Urothelium cell line (cell line): ENCODE measurements at regions not wholly inside any gene's neighbourhood (a gene's known extent, or its start where the extent isn't known, plus 50 kb on each side); places are given as distances from the start of the nearest gene placed in this dataset.
A peak's percentile ranks its signal among the peaks of the same experiment; 100 is the strongest.
"Not testable (repeated sequence)": the region's sequence is repeated elsewhere in the genome, so short reads cannot be mapped to it uniquely, and the experiment has no call there.

Experiments
- DNase-seq: peaks from one replicate; pipeline ENCODE4 v3.0.0; 2011; ENCODE audit warnings: low spot score, mixed read lengths
- FAIRE-seq: peaks from 2 replicates; lab custom pipeline; 2011; peaks lifted over from hg19 to GRCh38; lab: Jason Lieb, UNC

- no peak for FAIRE-seq
- no peak for DNase-seq
Measured at GRCh38 chr4:95779447-95779846, 60.4 kb upstream of the PDHA2 start.

- FAIRE-seq (no peak), DNase-seq (no peak)
Measured at GRCh38 chr4:95778666-95779065, 61.2 kb upstream of the PDHA2 start.

- not testable (repeated sequence) for FAIRE-seq, DNase-seq
Measured at GRCh38 chr4:95770605-95771004, 69.3 kb upstream of the PDHA2 start.

- FAIRE-seq (no peak), DNase-seq (no peak)
Measured at GRCh38 chr4:95764961-95765360, 74.9 kb upstream of the PDHA2 start.

GRCh38 chr4:95761871-95762270 is 78.0 kb upstream of the PDHA2 start:
- no peak for DNase-seq

GRCh38 chr4:95761426-95761825 is 78.5 kb upstream of the PDHA2 start:
- peak; percentile 46 for DNase-seq
- no peak for FAIRE-seq

More at GRCh38 chr4:95761871-95762270, 78.0 kb upstream of the PDHA2 start:
- FAIRE-seq = no peak

GRCh38 chr4:95760646-95761045 is 79.2 kb upstream of the PDHA2 start:
- not testable (repeated sequence) for FAIRE-seq, DNase-seq

GRCh38 chr4:95758001-95758400 is 81.9 kb upstream of the PDHA2 start:
- DNase-seq = no peak
- FAIRE-seq = no peak

GRCh38 chr4:95754667-95755066 is 85.2 kb upstream of the PDHA2 start:
- FAIRE-seq (no peak), DNase-seq (no peak)

- FAIRE-seq = no peak
Measured at GRCh38 chr4:95749204-95749603, 90.7 kb upstream of the PDHA2 start.

GRCh38 chr4:95742872-95743271 is 97.0 kb upstream of the PDHA2 start:
- FAIRE-seq (no peak), DNase-seq (no peak)

More at GRCh38 chr4:95749204-95749603, 90.7 kb upstream of the PDHA2 start:
- DNase-seq = no peak

GRCh38 chr4:95742179-95742578 is 97.7 kb upstream of the PDHA2 start:
- FAIRE-seq (no peak), DNase-seq (no peak)

GRCh38 chr4:95732061-95732460 is 107.8 kb upstream of the PDHA2 start:
- FAIRE-seq (no peak), DNase-seq (no peak)

GRCh38 chr4:95729596-95729995 is 110.3 kb upstream of the PDHA2 start:
- DNase-seq = no peak
- FAIRE-seq = no peak

- DNase-seq (no peak), FAIRE-seq (no peak)
Measured at GRCh38 chr4:95728145-95728544, 111.7 kb upstream of the PDHA2 start.

GRCh38 chr4:95715830-95716229 is 124.1 kb upstream of the PDHA2 start:
- DNase-seq = no peak

GRCh38 chr4:95714571-95714970 is 125.3 kb upstream of the PDHA2 start:
- no peak for DNase-seq
- FAIRE-seq = no peak

More at GRCh38 chr4:95715830-95716229, 124.1 kb upstream of the PDHA2 start:
- FAIRE-seq = no peak

GRCh38 chr4:95705323-95705722 is 134.6 kb upstream of the PDHA2 start:
- DNase-seq (no peak), FAIRE-seq (no peak)

GRCh38 chr4:95701500-95702170 is 138.3 kb upstream of the PDHA2 start:
- peak; percentile 16 for DNase-seq
- FAIRE-seq = no peak

- DNase-seq (no peak), FAIRE-seq (no peak)
Measured at GRCh38 chr4:95694411-95694810, 145.5 kb upstream of the PDHA2 start.

GRCh38 chr4:95693594-95693993 is 144.8 kb upstream of the UNC5C start:
- FAIRE-seq (no peak), DNase-seq (no peak)

- DNase-seq = peak; percentile 39
- FAIRE-seq = no peak
Measured at GRCh38 chr4:95676190-95676589, 127.4 kb upstream of the UNC5C start.

- no peak for FAIRE-seq
- DNase-seq = no peak
Measured at GRCh38 chr4:95675623-95676022, 126.8 kb upstream of the UNC5C start.
